Stimulated activated effector memory CD8-positive, alpha-beta T cell treated with anti-CD3 and anti-CD28 coated beads, Interleukin-12 subunit alpha, Interleukin-12 subunit beta, amount 100 ng/mL, for 72 hours (primary cell): ENCODE measurements at regions not wholly inside any gene's neighbourhood (a gene's known extent, or its start where the extent isn't known, plus 50 kb on each side); places are given as distances from the start of the nearest gene placed in this dataset.

Experiments
- ATAC-seq: fragments of 150-1000 bp; cut with Tn5 transposase; 2 replicates; pipeline ENCODE4 v1.10.0; 2021
- DNase-seq, 2 donors: peaks; one replicate each; pipeline ENCODE4 v3.0.0; 2021 to 2022; ENCODE audit warnings: low spot score in 2 of 2
- H3K27ac Mint-ChIP-seq: one replicate; pipeline ENCODE4 v1.8.0; 2022; ENCODE audit warnings: mild to moderate bottlenecking, mixed read lengths
- H3K36me3 Mint-ChIP-seq: one replicate; pipeline ENCODE4 v1.8.0; 2022; ENCODE audit warnings: mild to moderate bottlenecking, mixed read lengths
- H3K4me1 Mint-ChIP-seq: one replicate; pipeline ENCODE4 v1.8.0; 2022; ENCODE audit warnings: mixed read lengths
- H3K4me3 Mint-ChIP-seq: one replicate; pipeline ENCODE4 v1.8.0; 2022; ENCODE audit warnings: mild to moderate bottlenecking, mixed read lengths
- H3K9me3 Mint-ChIP-seq: one replicate; pipeline ENCODE4 v1.8.0; 2022; ENCODE audit warnings: mixed read lengths

- ATAC-seq (no peak), DNase-seq (no peak)
- Mint-ChIP-seq H3K36me3 (no peaks in the 10 kb centered on the region), H3K4me3 (no peak overlapping the region), H3K9me3 (no peaks in the 10 kb centered on the region), H3K27ac (no peak overlapping the region), H3K4me1 (no peaks in the 10 kb centered on the region)
These were observed 160.9 kb downstream of the ARL6IP6 start for GRCh38 chr2:152879275-152879674.

GRCh38 chr2:152875701-152876695 is 157.6 kb downstream of the ARL6IP6 start:
- Mint-ChIP-seq H3K36me3 (no peaks in the 10 kb centered on the region), H3K4me1 (no peaks in the 10 kb centered on the region), H3K27ac (no peak overlapping the region), H3K9me3 (no peaks in the 10 kb centered on the region), H3K4me3 (no peak overlapping the region)
- ATAC-seq (no peak), DNase-seq (no peak)

- no peaks in the 10 kb centered on the region for H3K36me3 Mint-ChIP-seq
- no peak for ATAC-seq
- DNase-seq, result no peak
- H3K4me1 Mint-ChIP-seq, result no peaks in the 10 kb centered on the region
- H3K27ac Mint-ChIP-seq, result no peak overlapping the region
- H3K4me3 Mint-ChIP-seq, result no peak overlapping the region
- no peaks in the 10 kb centered on the region for H3K9me3 Mint-ChIP-seq
These were observed 156.5 kb downstream of the ARL6IP6 start for GRCh38 chr2:152874955-152875354.

GRCh38 chr2:152870239-152870638 is 151.8 kb downstream of the ARL6IP6 start:
- DNase-seq (no peak), ATAC-seq (no peak)
- Mint-ChIP-seq H3K4me3 (no peak overlapping the region), H3K36me3 (no peaks in the 10 kb centered on the region), H3K27ac (no peak overlapping the region), H3K9me3 (no peaks in the 10 kb centered on the region), H3K4me1 (no peaks in the 10 kb centered on the region)

GRCh38 chr2:152867397-152867796 is 149.0 kb downstream of the ARL6IP6 start:
- Mint-ChIP-seq H3K36me3 (no peaks in the 10 kb centered on the region), H3K27ac (no peak overlapping the region), H3K9me3 (peaks cover 15% of the 10 kb centered on the region), H3K4me3 (no peak overlapping the region), H3K4me1 (no peaks in the 10 kb centered on the region)
- ATAC-seq (no peak), DNase-seq (no peak)

- no peak overlapping the region for H3K4me3 Mint-ChIP-seq
- no peak for ATAC-seq
- H3K27ac Mint-ChIP-seq, result no peak overlapping the region
- no peaks in the 10 kb centered on the region for H3K4me1 Mint-ChIP-seq
- H3K9me3 Mint-ChIP-seq, result peaks cover 28% of the 10 kb centered on the region
- DNase-seq, result no peak
- H3K36me3 Mint-ChIP-seq, result no peaks in the 10 kb centered on the region
These were observed 146.3 kb downstream of the ARL6IP6 start for GRCh38 chr2:152864601-152865149.

- Mint-ChIP-seq H3K4me1 (no peaks in the 10 kb centered on the region), H3K36me3 (no peaks in the 10 kb centered on the region), H3K9me3 (peaks cover 28% of the 10 kb centered on the region), H3K27ac (no peak overlapping the region), H3K4me3 (no peak overlapping the region)
- DNase-seq (no peak), ATAC-seq (no peak)
These were observed 145.4 kb downstream of the ARL6IP6 start for GRCh38 chr2:152863826-152864225.

GRCh38 chr2:152861349-152861942 is 143.0 kb downstream of the ARL6IP6 start:
- DNase-seq (no peak), ATAC-seq (no peak)
- no peak overlapping the region for H3K4me3 Mint-ChIP-seq
- H3K27ac Mint-ChIP-seq, result no peak overlapping the region
- H3K9me3 Mint-ChIP-seq, result peaks cover 28% of the 10 kb centered on the region
- no peaks in the 10 kb centered on the region for H3K4me1 Mint-ChIP-seq
- H3K36me3 Mint-ChIP-seq, result no peaks in the 10 kb centered on the region

- peaks cover 20% of the 10 kb centered on the region for H3K9me3 Mint-ChIP-seq
- DNase-seq (no peak), ATAC-seq (no peak)
- H3K4me3 Mint-ChIP-seq, result no peak overlapping the region
- H3K27ac Mint-ChIP-seq, result no peak overlapping the region
- no peaks in the 10 kb centered on the region for H3K4me1 Mint-ChIP-seq
- H3K36me3 Mint-ChIP-seq, result no peaks in the 10 kb centered on the region
These were observed 140.3 kb downstream of the ARL6IP6 start for GRCh38 chr2:152858594-152859265.

- no peak for ATAC-seq
- H3K27ac Mint-ChIP-seq, result no peak overlapping the region
- no peak for DNase-seq
- no peaks in the 10 kb centered on the region for H3K36me3 Mint-ChIP-seq
- peaks cover 3% of the 10 kb centered on the region for H3K9me3 Mint-ChIP-seq
- no peak overlapping the region for H3K4me3 Mint-ChIP-seq
- no peaks in the 10 kb centered on the region for H3K4me1 Mint-ChIP-seq
These were observed 128.5 kb downstream of the ARL6IP6 start for GRCh38 chr2:152846697-152847470.

GRCh38 chr2:152835674-152836073 is 117.3 kb downstream of the ARL6IP6 start:
- no peak overlapping the region for H3K4me3 Mint-ChIP-seq
- DNase-seq, result no peak
- no peak overlapping the region for H3K27ac Mint-ChIP-seq
- no peaks in the 10 kb centered on the region for H3K4me1 Mint-ChIP-seq
- ATAC-seq, result no peak
- no peaks in the 10 kb centered on the region for H3K9me3 Mint-ChIP-seq
- no peaks in the 10 kb centered on the region for H3K36me3 Mint-ChIP-seq

- H3K27ac Mint-ChIP-seq, result no peak overlapping the region
- no peaks in the 10 kb centered on the region for H3K9me3 Mint-ChIP-seq
- no peaks in the 10 kb centered on the region for H3K4me1 Mint-ChIP-seq
- H3K4me3 Mint-ChIP-seq, result no peak overlapping the region
- no peak for DNase-seq
- no peak for ATAC-seq
- no peaks in the 10 kb centered on the region for H3K36me3 Mint-ChIP-seq
These were observed 109.5 kb downstream of the ARL6IP6 start for GRCh38 chr2:152827944-152828343.

- Mint-ChIP-seq H3K27ac (no peak overlapping the region), H3K36me3 (no peaks in the 10 kb centered on the region), H3K4me3 (no peak overlapping the region), H3K9me3 (no peaks in the 10 kb centered on the region), H3K4me1 (no peaks in the 10 kb centered on the region)
- DNase-seq (no peak), ATAC-seq (no peak)
These were observed 108.3 kb downstream of the ARL6IP6 start for GRCh38 chr2:152826581-152827279.

- H3K36me3 Mint-ChIP-seq, result no peaks in the 10 kb centered on the region
These were observed 107.4 kb downstream of the ARL6IP6 start for GRCh38 chr2:152825834-152826233.

More at GRCh38 chr2:152825834-152826233, 107.4 kb downstream of the ARL6IP6 start:
- Mint-ChIP-seq H3K9me3 (no peaks in the 10 kb centered on the region), H3K4me3 (no peak overlapping the region), H3K4me1 (no peaks in the 10 kb centered on the region), H3K27ac (no peak overlapping the region)
- DNase-seq, result no peak
- no peak for ATAC-seq
